ENCODE measurements at regions not wholly inside any gene's neighbourhood (a gene's known extent, or its start where the extent isn't known, plus 50 kb on each side); places are given as distances from the start of the nearest gene placed in this dataset.

GRCh38 chr3:104788807-104789206 is 577.9 kb upstream of the ALCAM start:
- no peak for TF ChIP-seq CTCF (IDR thresholded peaks at IDR 0.05; ENCODE audit: insufficient read depth, low read length)
- no peak for DNase-seq (ENCODE audit: low read depth)

GRCh38 chr3:104791331-104791730 is 575.4 kb upstream of the ALCAM start:
- DNase-seq (ENCODE audit: low read depth): no peak
- H3K4me3 ChIP-seq (ENCODE audit: low read depth, low read length): no peak overlapping the region
- no peak for TF ChIP-seq CTCF (IDR thresholded peaks at IDR 0.05; ENCODE audit: insufficient read depth, low read length)

More at GRCh38 chr3:104788807-104789206, 577.9 kb upstream of the ALCAM start:
- no peak overlapping the region for H3K4me3 ChIP-seq (ENCODE audit: low read depth, low read length)

GRCh38 chr3:104796556-104796955 is 570.2 kb upstream of the ALCAM start:
- no peak for DNase-seq (ENCODE audit: low read depth)
- no peak overlapping the region for H3K4me3 ChIP-seq (ENCODE audit: low read depth, low read length)
- no peak for TF ChIP-seq CTCF (IDR thresholded peaks at IDR 0.05; ENCODE audit: insufficient read depth, low read length)

GRCh38 chr3:104805042-104805441 is 561.7 kb upstream of the ALCAM start:
- TF ChIP-seq CTCF (IDR thresholded peaks at IDR 0.05; ENCODE audit: insufficient read depth, low read length): no peak
- no peak overlapping the region for H3K4me3 ChIP-seq (ENCODE audit: low read depth, low read length)

GRCh38 chr3:104805508-104805907 is 561.2 kb upstream of the ALCAM start:
- no peak overlapping the region for H3K4me3 ChIP-seq (ENCODE audit: low read depth, low read length)
- no peak for TF ChIP-seq CTCF (IDR thresholded peaks at IDR 0.05; ENCODE audit: insufficient read depth, low read length)

More at GRCh38 chr3:104805042-104805441, 561.7 kb upstream of the ALCAM start:
- no peak for DNase-seq (ENCODE audit: low read depth)

GRCh38 chr3:104810896-104811295 is 555.8 kb upstream of the ALCAM start:
- DNase-seq (ENCODE audit: low read depth): no peak
- TF ChIP-seq CTCF (IDR thresholded peaks at IDR 0.05; ENCODE audit: insufficient read depth, low read length): no peak
- no peak overlapping the region for H3K4me3 ChIP-seq (ENCODE audit: low read depth, low read length)

More at GRCh38 chr3:104805508-104805907, 561.2 kb upstream of the ALCAM start:
- no peak for DNase-seq (ENCODE audit: low read depth)

GRCh38 chr3:104816008-104816407 is 550.7 kb upstream of the ALCAM start:
- no peak for DNase-seq (ENCODE audit: low read depth)
- no peak for TF ChIP-seq CTCF (IDR thresholded peaks at IDR 0.05; ENCODE audit: insufficient read depth, low read length)

More at GRCh38 chr3:104816008-104816407, 550.7 kb upstream of the ALCAM start:
- H3K4me3 ChIP-seq (ENCODE audit: low read depth, low read length): no peak overlapping the region

Measured in fibroblast of the aortic adventitia (primary cell).